Left ventricle myocardium inferior (tissue), 1 donor: ENCODE measurements at regions not wholly inside any gene's neighbourhood (a gene's known extent, or its start where the extent isn't known, plus 50 kb on each side); places are given as distances from the start of the nearest gene placed in this dataset.
A peak's percentile ranks its signal among the peaks of the same experiment; 100 is the strongest.
"Not testable (repeated sequence)": the region's sequence is repeated elsewhere in the genome, so short reads cannot be mapped to it uniquely, and the experiment has no call there.

ENCODE experiments used
- DNase-seq: peaks from one replicate; pipeline ENCODE4 v3.0.0-alpha.2; 2020
- H3K27ac ChIP-seq: fragments of 200-600 bp; replicated peaks from 2 replicates; pipeline ENCODE4 v1.8.0; 2021
- H3K27me3 ChIP-seq: fragments of 200-600 bp; 2 replicates; pipeline ENCODE4 v1.8.0; 2021; ENCODE audit warnings: low read depth
- H3K36me3 ChIP-seq: fragments of 200-600 bp; 2 replicates; pipeline ENCODE4 v1.8.0; 2021
- H3K4me1 ChIP-seq: fragments of 200-600 bp; 2 replicates; pipeline ENCODE4 v1.8.0; 2021
- H3K4me3 ChIP-seq: fragments of 200-600 bp; 2 replicates; pipeline ENCODE4 v1.8.0; 2021; ENCODE audit warnings: mild to moderate bottlenecking, moderate library complexity
- H3K9me3 ChIP-seq: fragments of 200-600 bp; replicated peaks from 2 replicates; pipeline ENCODE4 v1.8.0; 2021
- intact Hi-C: fragments of 100-400 bp; cut with micrococcal nuclease; formaldehyde crosslinking; loops from one replicate; pipeline ENCODE4 v1.11.0; 2022
- donor health status: DM: no; HTN: yes; CAD: no; lungs with severe emphysema.

DNA sequence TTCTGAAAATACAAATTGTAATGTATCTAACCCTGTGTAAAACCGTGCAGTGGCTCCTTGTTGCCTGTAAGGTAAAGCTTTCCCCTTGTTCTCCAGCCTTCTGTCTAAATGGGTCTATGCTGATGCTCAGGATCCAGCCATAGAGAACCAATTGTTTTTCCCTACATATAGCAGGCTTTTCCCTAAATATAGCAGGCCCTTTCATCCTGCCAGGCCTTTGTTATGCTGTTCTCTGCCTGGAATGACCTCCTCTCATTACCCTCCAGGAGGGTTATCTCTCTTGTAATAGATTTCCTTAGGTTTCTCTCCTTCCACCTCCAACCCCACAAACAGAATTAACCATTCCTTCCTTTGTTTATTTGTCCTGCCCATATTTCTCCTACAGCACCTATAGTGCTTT, 106.5 kb upstream of the NBPF19 start:
- H3K9me3 ChIP-seq, H3K27ac ChIP-seq, H3K36me3 ChIP-seq, H3K27me3 ChIP-seq, H3K4me1 ChIP-seq, intact Hi-C loops, H3K4me3 ChIP-seq, DNase-seq: not testable (repeated sequence)

DNA sequence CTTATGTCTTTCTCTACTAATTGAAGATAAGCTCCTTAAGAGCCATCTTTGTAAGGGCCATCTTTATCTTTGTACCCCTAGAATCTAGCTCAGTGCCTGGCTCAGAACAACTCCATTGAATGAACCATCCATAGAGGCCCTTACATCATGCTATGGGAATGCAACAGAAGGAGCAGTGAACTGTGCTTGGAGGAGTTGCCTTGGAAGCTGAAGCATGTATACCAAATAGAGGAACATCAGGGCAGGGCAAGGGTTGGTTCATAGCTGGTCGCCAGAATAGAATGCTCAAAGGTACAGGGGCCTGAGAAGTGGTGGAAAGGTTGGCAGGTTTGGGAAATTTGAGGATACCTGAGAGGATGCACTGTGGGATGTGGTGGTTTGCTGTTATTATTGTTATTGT, 105.8 kb upstream of the NBPF19 start:
- H3K27me3 ChIP-seq, intact Hi-C loops, H3K4me1 ChIP-seq, H3K9me3 ChIP-seq, H3K36me3 ChIP-seq, H3K27ac ChIP-seq, DNase-seq, H3K4me3 ChIP-seq: not testable (repeated sequence)

DNA sequence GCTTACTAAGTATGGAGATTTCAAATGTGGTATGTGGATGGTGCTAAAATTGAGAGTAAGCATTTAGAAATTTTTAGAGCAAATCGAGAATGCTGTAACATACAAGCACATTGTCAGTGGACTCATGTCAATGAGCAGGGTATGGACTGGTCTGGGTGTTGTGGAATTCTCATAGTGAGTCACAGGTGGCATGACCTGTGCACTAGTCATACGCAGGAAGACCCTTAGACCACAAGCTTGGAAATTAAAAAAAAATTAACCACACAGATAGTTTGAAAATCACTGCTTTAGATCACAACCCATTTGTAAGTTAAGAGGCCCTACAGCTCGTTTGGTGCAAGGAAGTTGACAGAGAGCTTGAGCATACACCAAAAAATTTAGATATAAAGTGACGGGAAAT, 102.9 kb upstream of the NBPF19 start:
- H3K4me1 ChIP-seq, DNase-seq, H3K9me3 ChIP-seq, H3K27ac ChIP-seq, H3K36me3 ChIP-seq, H3K4me3 ChIP-seq, H3K27me3 ChIP-seq, intact Hi-C loops: not testable (repeated sequence)

DNA sequence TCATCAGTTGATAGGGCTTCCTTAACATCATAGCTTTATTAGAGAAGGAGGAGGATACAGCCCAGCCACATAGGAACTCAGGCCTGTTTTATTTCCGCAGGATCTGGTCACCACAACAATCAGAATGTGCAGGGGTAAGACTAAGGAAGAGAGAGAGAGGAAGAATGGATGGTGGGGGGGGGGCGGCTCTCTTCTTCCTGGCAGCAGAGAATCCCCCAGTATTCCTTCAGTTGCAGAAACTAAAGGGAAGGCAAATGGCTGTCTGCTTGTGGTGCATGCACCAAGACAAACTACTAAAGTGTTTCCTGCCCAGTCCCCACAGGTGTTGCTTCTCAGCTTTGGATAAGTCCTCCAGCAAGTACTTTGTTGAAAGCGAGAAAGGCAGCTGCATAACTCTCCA, 96.4 kb upstream of the NBPF19 start:
- DNase-seq, H3K27ac ChIP-seq, intact Hi-C loops, H3K27me3 ChIP-seq, H3K4me3 ChIP-seq, H3K9me3 ChIP-seq, H3K4me1 ChIP-seq, H3K36me3 ChIP-seq: not testable (repeated sequence)

DNA sequence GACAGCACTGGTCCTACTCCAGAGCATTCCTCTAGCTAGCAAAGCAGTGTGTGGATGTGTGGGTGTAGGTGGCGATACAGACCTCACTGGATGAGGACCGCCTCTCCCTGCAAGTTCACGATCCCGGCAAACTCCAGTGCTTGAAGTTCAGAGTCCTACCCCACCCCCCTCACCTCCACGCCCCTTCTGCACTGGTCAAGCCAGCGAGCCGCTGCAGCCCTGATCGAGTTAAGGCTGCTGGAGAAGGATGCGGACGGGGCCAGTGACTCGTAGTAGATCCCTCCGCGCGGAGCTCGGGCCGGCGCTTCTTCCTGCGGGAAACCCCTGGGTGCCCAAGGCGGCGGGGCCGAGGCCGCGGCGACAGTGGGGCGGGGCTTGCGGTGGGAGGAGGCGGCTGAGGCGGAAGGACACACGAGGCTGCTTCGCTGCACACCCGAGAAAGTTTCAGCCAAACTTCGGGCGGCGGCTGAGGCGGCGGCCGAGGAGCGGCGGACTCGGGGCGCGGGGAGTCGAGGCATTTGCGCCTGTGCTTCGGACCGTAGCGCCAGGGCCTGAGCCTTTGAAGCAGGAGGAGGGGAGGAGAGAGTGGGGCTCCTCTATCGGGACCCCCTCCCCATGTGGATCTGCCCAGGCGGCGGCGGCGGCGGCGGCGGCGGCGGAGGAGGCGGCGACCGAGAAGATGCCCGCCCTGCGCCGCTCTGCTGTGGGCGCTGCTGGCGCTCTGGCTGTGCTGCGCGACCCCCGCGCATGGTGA, 84.5 kb upstream of the NBPF19 start:
- H3K27me3 ChIP-seq, H3K36me3 ChIP-seq, H3K9me3 ChIP-seq, intact Hi-C loops, H3K4me1 ChIP-seq: not testable (repeated sequence)
- peak; percentile 76 for DNase-seq
- Histone ChIP-seq H3K27ac (peak overlapping the region; percentile 79), H3K4me3 (peak overlapping the region; percentile 64)

DNA sequence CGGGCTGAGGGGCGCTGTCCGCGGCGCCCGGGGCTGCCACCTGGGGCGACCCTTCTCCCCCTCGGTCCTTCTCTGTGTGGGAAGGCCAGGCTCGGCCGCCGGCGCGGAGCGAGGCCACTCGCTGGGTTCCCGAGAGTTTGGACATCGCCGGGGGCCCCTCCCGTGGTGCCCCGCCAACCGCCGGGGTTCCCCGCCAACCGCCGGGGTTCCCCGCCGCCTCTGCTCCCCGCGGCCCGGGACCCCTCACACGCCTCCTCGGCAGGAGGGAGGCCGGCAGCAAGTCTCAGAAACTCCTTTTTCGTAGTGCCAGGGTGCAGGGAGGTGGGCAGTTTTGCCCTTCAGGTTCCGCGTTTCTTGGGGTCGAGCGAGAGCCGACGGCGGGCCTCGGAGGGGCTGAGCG, 83.9 kb upstream of the NBPF19 start:
- Histone ChIP-seq H3K4me3 (peak overlapping the region; percentile 64), H3K27ac (peak overlapping the region; percentile 79)
- intact Hi-C loops, H3K36me3 ChIP-seq, DNase-seq, H3K27me3 ChIP-seq, H3K4me1 ChIP-seq, H3K9me3 ChIP-seq: not testable (repeated sequence)

DNA sequence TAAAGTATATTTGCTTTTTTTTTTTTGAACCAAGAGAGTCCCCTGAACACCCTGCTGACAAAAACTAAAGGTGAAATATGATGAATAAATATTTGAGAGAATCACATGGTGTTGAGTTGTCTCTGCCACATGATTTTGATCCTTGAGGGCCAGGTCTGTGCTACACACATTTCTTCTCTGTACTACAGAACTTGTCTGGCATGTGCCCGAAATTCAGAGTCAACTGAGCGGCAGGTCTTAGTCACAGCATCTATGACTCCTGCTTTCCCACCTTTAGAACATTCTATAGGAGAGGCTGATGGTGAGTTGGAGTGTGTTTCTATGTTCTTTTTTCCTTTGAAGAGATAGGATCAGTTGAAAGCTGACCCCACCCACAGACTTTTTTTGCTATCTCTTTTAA, 79.0 kb upstream of the NBPF19 start:
- H3K27me3 ChIP-seq, DNase-seq, H3K36me3 ChIP-seq, H3K4me3 ChIP-seq, H3K9me3 ChIP-seq, H3K27ac ChIP-seq, intact Hi-C loops, H3K4me1 ChIP-seq: not testable (repeated sequence)

DNA sequence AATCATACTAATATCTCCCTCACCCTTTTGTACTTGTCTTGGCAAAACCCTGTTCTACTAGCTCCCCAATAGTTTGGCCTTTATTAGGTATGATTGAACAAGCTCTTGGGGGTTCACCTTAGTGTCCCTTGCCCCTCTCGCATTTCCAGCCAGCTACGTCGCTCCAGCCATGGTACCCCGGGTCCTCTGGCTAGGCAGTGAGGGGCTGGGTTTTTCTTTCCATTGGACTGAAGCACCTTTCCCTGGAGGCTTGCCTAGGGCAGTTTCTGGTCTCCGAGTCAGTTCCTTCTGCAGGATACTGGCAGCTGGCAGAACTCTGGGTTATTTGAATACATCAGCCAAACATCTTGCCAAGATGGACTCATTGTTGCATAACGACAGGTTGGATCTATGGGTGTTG, 76.3 kb upstream of the NBPF19 start:
- H3K36me3 ChIP-seq, DNase-seq, H3K4me1 ChIP-seq, H3K4me3 ChIP-seq, H3K27ac ChIP-seq, H3K9me3 ChIP-seq, H3K27me3 ChIP-seq, intact Hi-C loops: not testable (repeated sequence)

DNA sequence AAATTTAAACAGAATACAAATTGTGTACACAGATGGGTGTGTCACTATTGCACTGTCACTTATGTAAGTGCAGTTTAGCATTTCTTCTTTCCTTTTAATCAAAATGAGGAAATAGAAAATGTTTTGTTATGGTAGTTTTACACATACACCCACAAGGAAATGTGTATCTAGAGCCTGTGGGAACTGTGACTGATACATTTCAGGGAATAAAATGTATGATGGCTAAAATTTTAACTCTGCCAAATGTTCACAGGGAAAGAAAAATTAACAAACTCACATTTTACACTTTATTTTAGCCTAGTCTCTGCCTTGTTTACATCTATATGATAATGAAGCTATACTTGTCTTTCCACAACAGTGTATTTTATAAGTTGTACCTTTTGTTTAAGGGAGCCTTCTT, 66.4 kb upstream of the NBPF19 start:
- H3K4me3 ChIP-seq, H3K9me3 ChIP-seq, H3K4me1 ChIP-seq, H3K27ac ChIP-seq, H3K27me3 ChIP-seq, DNase-seq, H3K36me3 ChIP-seq, intact Hi-C loops: not testable (repeated sequence)

DNA sequence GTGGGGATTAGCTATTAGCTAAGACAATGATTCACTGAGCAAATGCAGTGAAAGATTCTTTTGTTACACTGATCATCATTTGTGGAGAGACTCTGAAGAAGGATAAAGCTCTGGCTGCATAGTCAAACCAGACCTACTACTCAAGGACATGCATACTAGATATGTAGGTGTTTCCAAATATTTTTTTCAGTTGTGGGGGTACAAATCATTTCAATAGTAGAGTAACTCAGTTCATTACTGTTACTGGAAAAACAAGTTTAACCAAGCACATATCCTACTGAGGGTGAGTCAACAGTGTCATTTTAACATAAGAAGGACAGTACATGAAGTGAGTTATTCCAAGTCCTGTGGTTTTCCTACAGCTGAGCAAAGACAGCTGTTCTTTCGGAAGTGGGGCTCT, 59.5 kb upstream of the NBPF19 start:
- H3K27ac ChIP-seq, H3K36me3 ChIP-seq, intact Hi-C loops, H3K27me3 ChIP-seq, DNase-seq, H3K9me3 ChIP-seq, H3K4me1 ChIP-seq, H3K4me3 ChIP-seq: not testable (repeated sequence)

DNA sequence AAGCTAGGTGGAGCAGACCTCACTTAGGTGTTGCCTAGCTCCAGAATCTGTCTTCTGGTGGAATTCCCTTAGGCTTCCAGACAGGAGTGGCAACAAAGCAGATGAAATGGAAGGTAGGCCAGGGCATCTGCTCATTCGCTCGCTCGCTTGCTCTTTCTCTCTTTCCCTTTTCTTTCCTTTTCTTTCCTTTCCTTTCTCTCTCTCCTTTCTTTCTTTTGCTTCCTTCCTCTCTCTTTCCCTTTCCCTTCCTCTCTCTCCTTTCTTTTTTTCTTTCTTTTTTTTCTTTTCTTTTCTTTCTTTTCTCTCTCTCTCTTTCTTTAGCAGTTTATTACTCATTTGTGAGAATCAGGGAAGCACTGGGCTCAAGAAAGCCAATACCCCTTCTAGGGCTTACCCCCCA, 56.1 kb upstream of the NBPF19 start:
- DNase-seq, H3K36me3 ChIP-seq, intact Hi-C loops, H3K27ac ChIP-seq, H3K9me3 ChIP-seq, H3K27me3 ChIP-seq, H3K4me1 ChIP-seq, H3K4me3 ChIP-seq: not testable (repeated sequence)

DNA sequence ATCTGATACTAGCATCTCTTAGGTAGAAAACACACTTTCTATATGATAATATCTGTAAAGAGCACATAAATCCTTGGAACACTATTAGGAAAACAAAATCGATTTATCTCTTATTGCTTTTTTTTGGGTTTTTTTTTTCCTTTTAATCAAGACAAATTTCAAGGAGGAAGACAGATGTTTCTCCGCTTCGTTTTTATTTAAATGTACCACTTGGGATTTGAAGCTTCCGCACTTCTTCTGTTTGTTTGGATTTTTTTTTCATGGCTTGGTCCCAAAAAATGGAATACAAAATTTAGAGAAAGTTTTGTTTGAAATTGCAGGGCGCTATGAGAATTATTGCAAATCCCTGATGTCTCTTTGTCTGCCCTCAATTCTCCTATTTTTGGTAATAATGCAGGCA, 51.7 kb upstream of the NBPF19 start:
- DNase-seq, H3K4me1 ChIP-seq, H3K36me3 ChIP-seq, H3K9me3 ChIP-seq, intact Hi-C loops, H3K27me3 ChIP-seq: not testable (repeated sequence)
- Histone ChIP-seq H3K27ac (peak overlapping the region; percentile 15), H3K4me3 (peak overlapping the region; percentile 15)
